ENCODE measurements at regions not wholly inside any gene's neighbourhood (a gene's known extent, or its start where the extent isn't known, plus 50 kb on each side); places are given as distances from the start of the nearest gene placed in this dataset.

- TF ChIP-seq, protein P1, sequence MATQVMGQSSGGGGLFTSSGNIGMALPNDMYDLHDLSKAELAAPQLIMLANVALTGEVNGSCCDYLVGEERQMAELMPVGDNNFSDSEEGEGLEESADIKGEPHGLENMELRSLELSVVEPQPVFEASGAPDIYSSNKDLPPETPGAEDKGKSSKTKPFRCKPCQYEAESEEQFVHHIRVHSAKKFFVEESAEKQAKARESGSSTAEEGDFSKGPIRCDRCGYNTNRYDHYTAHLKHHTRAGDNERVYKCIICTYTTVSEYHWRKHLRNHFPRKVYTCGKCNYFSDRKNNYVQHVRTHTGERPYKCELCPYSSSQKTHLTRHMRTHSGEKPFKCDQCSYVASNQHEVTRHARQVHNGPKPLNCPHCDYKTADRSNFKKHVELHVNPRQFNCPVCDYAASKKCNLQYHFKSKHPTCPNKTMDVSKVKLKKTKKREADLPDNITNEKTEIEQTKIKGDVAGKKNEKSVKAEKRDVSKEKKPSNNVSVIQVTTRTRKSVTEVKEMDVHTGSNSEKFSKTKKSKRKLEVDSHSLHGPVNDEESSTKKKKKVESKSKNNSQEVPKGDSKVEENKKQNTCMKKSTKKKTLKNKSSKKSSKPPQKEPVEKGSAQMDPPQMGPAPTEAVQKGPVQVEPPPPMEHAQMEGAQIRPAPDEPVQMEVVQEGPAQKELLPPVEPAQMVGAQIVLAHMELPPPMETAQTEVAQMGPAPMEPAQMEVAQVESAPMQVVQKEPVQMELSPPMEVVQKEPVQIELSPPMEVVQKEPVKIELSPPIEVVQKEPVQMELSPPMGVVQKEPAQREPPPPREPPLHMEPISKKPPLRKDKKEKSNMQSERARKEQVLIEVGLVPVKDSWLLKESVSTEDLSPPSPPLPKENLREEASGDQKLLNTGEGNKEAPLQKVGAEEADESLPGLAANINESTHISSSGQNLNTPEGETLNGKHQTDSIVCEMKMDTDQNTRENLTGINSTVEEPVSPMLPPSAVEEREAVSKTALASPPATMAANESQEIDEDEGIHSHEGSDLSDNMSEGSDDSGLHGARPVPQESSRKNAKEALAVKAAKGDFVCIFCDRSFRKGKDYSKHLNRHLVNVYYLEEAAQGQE (tag by site-specific recombination; IDR thresholded peaks at IDR 0.05) = no peak
- no peak for TF ChIP-seq CTCF (tag by site-specific recombination; IDR thresholded peaks at IDR 0.05)
- TF ChIP-seq ZNF138 (tag by site-specific recombination; IDR thresholded peaks at IDR 0.05; ENCODE audit: borderline replicate concordance) = no peak
- TF ChIP-seq, protein P2, sequence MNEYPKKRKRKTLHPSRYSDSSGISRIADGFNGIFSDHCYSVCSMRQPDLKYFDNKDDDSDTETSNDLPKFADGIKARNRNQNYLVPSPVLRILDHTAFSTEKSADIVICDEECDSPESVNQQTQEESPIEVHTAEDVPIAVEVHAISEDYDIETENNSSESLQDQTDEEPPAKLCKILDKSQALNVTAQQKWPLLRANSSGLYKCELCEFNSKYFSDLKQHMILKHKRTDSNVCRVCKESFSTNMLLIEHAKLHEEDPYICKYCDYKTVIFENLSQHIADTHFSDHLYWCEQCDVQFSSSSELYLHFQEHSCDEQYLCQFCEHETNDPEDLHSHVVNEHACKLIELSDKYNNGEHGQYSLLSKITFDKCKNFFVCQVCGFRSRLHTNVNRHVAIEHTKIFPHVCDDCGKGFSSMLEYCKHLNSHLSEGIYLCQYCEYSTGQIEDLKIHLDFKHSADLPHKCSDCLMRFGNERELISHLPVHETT (tag by site-specific recombination; IDR thresholded peaks at IDR 0.05) = no peak
- TF ChIP-seq ZNF785 (tag by site-specific recombination; IDR thresholded peaks at IDR 0.05) = no peak
- no peak for TF ChIP-seq ZBTB20 (tag by site-specific recombination; IDR thresholded peaks at IDR 0.05)
- TF ChIP-seq ZBTB21 (tag by site-specific recombination; IDR thresholded peaks at IDR 0.05) = no peak
- TF ChIP-seq, protein P3, sequence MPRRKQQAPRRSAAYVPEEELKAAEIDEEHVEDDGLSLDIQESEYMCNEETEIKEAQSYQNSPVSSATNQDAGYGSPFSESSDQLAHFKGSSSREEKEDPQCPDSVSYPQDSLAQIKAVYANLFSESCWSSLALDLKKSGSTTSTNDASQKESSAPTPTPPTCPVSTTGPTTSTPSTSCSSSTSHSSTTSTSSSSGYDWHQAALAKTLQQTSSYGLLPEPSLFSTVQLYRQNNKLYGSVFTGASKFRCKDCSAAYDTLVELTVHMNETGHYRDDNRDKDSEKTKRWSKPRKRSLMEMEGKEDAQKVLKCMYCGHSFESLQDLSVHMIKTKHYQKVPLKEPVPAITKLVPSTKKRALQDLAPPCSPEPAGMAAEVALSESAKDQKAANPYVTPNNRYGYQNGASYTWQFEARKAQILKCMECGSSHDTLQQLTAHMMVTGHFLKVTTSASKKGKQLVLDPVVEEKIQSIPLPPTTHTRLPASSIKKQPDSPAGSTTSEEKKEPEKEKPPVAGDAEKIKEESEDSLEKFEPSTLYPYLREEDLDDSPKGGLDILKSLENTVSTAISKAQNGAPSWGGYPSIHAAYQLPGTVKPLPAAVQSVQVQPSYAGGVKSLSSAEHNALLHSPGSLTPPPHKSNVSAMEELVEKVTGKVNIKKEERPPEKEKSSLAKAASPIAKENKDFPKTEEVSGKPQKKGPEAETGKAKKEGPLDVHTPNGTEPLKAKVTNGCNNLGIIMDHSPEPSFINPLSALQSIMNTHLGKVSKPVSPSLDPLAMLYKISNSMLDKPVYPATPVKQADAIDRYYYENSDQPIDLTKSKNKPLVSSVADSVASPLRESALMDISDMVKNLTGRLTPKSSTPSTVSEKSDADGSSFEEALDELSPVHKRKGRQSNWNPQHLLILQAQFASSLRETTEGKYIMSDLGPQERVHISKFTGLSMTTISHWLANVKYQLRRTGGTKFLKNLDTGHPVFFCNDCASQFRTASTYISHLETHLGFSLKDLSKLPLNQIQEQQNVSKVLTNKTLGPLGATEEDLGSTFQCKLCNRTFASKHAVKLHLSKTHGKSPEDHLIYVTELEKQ (tag by site-specific recombination; IDR thresholded peaks at IDR 0.05; ENCODE audit: borderline replicate concordance) = no peak
- TF ChIP-seq ZNF175 (tag by site-specific recombination; IDR thresholded peaks at IDR 0.05) = no peak
- TF ChIP-seq, protein P4, sequence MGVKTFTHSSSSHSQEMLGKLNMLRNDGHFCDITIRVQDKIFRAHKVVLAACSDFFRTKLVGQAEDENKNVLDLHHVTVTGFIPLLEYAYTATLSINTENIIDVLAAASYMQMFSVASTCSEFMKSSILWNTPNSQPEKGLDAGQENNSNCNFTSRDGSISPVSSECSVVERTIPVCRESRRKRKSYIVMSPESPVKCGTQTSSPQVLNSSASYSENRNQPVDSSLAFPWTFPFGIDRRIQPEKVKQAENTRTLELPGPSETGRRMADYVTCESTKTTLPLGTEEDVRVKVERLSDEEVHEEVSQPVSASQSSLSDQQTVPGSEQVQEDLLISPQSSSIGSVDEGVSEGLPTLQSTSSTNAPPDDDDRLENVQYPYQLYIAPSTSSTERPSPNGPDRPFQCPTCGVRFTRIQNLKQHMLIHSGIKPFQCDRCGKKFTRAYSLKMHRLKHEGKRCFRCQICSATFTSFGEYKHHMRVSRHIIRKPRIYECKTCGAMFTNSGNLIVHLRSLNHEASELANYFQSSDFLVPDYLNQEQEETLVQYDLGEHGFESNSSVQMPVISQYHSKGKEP (tag by site-specific recombination; IDR thresholded peaks at IDR 0.05) = no peak
Measured at GRCh38 chr16:13552960-13553257, 367.0 kb upstream of the ERCC4 start.
